Panc1 (cell line): ENCODE measurements at regions not wholly inside any gene's neighbourhood (a gene's known extent, or its start where the extent isn't known, plus 50 kb on each side); places are given as distances from the start of the nearest gene placed in this dataset.

ENCODE experiments used
- POLR2AphosphoS5 ChIP-seq: IDR thresholded peaks from 2 replicates; pipeline ENCODE4 v1.6.1; 2012; ENCODE audit warnings: mild to moderate bottlenecking, low read depth, low read length, moderate library complexity
- SIN3A ChIP-seq: IDR thresholded peaks from 2 replicates; pipeline ENCODE4 v1.6.1; 2012; ENCODE audit warnings: low read depth, mild to moderate bottlenecking, low read length, moderate library complexity, borderline replicate concordance; ENCODE audit not compliant: insufficient read depth
- TF ChIP-seq, protein P1 (sequence below): fragments of 450-650 bp; IDR thresholded peaks from 2 replicates; pipeline ENCODE4 v1.5.1; 2017; ENCODE audit warnings: mild to moderate bottlenecking
- TF ChIP-seq, protein P2 (sequence below), 2 experiments: IDR thresholded peaks; 2 replicates each; pipeline ENCODE4 v1.6.1; 2011 to 2012; ENCODE audit warnings: low read depth in 2 of 2, control low read depth in 1 of 2, low read length in 1 of 2, mild to moderate bottlenecking in 1 of 2, moderate library complexity in 1 of 2; ENCODE audit not compliant: insufficient read depth in 1 of 2

GRCh38 chr1:204773246-204773645, 87.7 kb upstream of the LRRN2 start:
- TF ChIP-seq, protein P1, sequence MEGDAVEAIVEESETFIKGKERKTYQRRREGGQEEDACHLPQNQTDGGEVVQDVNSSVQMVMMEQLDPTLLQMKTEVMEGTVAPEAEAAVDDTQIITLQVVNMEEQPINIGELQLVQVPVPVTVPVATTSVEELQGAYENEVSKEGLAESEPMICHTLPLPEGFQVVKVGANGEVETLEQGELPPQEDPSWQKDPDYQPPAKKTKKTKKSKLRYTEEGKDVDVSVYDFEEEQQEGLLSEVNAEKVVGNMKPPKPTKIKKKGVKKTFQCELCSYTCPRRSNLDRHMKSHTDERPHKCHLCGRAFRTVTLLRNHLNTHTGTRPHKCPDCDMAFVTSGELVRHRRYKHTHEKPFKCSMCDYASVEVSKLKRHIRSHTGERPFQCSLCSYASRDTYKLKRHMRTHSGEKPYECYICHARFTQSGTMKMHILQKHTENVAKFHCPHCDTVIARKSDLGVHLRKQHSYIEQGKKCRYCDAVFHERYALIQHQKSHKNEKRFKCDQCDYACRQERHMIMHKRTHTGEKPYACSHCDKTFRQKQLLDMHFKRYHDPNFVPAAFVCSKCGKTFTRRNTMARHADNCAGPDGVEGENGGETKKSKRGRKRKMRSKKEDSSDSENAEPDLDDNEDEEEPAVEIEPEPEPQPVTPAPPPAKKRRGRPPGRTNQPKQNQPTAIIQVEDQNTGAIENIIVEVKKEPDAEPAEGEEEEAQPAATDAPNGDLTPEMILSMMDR: no peak
- TF ChIP-seq POLR2AphosphoS5 (no peak), SIN3A (no peak)
- TF ChIP-seq, protein P2, sequence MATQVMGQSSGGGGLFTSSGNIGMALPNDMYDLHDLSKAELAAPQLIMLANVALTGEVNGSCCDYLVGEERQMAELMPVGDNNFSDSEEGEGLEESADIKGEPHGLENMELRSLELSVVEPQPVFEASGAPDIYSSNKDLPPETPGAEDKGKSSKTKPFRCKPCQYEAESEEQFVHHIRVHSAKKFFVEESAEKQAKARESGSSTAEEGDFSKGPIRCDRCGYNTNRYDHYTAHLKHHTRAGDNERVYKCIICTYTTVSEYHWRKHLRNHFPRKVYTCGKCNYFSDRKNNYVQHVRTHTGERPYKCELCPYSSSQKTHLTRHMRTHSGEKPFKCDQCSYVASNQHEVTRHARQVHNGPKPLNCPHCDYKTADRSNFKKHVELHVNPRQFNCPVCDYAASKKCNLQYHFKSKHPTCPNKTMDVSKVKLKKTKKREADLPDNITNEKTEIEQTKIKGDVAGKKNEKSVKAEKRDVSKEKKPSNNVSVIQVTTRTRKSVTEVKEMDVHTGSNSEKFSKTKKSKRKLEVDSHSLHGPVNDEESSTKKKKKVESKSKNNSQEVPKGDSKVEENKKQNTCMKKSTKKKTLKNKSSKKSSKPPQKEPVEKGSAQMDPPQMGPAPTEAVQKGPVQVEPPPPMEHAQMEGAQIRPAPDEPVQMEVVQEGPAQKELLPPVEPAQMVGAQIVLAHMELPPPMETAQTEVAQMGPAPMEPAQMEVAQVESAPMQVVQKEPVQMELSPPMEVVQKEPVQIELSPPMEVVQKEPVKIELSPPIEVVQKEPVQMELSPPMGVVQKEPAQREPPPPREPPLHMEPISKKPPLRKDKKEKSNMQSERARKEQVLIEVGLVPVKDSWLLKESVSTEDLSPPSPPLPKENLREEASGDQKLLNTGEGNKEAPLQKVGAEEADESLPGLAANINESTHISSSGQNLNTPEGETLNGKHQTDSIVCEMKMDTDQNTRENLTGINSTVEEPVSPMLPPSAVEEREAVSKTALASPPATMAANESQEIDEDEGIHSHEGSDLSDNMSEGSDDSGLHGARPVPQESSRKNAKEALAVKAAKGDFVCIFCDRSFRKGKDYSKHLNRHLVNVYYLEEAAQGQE (IDR thresholded peaks at IDR 0.05; ENCODE audit: insufficient read depth in 1 of 2, low read depth in 2 of 2, low read length in 1 of 2): no peak
